Erythroblast (primary cell): ENCODE measurements at regions not wholly inside any gene's neighbourhood (a gene's known extent, or its start where the extent isn't known, plus 50 kb on each side); places are given as distances from the start of the nearest gene placed in this dataset.
A peak's percentile ranks its signal among the peaks of the same experiment; 100 is the strongest.
"Not testable (repeated sequence)": the region's sequence is repeated elsewhere in the genome, so short reads cannot be mapped to it uniquely, and the experiment has no call there.

ENCODE experiments used
- DNase-seq, 2 experiments: peaks; one replicate each; lab custom pipeline; 2025; lab: John Stamatoyannopoulos, UW
- GATA1 ChIP-seq: IDR thresholded peaks from 2 replicates; pipeline ENCODE4 v1.6.1; 2011; ENCODE audit warnings: low read depth, mild to moderate bottlenecking, control low read depth, low read length, moderate library complexity
- POLR2A ChIP-seq: IDR thresholded peaks from 2 replicates; pipeline ENCODE4 v1.6.1; 2011; ENCODE audit warnings: mild to moderate bottlenecking, low read length

DNA sequence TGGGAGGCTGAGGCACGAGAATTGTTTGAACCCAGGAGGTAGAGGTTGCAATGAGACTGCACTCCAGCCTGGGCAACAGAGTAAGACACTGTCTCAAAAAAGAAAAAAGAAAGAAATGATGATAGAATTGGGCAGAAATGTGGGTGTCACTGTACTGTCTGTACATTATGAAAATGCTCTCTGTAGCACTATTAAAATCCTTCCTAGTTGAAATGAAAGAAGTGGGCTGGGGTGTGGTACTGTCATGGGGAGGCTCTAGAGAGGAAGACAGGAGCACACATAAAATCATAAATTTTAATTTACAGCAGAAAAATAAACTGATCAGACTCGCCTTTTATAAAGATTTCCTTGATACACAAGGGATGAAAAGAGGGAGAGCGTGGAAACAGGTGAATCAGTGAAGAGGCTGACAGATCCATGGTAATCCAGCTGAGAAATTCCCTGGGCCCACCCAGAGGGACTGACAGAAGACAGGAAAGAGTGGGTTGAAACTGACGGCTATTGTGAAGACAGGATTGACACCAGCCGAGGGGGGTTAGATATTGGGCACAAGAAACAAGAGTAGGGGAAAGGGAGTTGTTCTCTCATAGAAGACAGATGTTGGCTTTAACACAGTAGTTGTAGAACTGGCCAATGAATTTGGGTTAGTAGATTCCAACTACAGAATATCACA lies 96.4 kb upstream of the ATL2 start:
- no peak for DNase-seq
- TF ChIP-seq POLR2A (no peak), GATA1 (no peak)

DNA sequence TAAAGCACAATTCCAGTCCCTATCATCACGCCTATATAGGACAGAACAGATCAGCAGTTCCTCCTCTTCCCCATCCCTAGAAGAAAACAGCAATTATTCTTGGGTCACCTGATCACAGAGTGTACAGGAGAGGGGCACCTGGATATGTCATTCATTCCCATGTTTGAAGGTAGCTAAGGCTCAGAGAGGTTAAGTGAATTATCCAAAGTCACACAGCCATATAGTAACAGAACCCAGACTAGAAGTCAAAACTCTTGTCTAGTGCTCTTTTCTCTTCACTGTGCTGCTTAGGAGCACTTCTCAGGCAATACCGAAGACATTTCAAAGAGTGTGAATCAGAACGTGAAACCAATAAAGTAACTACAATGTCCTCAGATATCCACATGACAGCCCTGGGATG lies 93.0 kb upstream of the ATL2 start:
- no peak for DNase-seq
- TF ChIP-seq GATA1 (no peak), POLR2A (no peak)

DNA sequence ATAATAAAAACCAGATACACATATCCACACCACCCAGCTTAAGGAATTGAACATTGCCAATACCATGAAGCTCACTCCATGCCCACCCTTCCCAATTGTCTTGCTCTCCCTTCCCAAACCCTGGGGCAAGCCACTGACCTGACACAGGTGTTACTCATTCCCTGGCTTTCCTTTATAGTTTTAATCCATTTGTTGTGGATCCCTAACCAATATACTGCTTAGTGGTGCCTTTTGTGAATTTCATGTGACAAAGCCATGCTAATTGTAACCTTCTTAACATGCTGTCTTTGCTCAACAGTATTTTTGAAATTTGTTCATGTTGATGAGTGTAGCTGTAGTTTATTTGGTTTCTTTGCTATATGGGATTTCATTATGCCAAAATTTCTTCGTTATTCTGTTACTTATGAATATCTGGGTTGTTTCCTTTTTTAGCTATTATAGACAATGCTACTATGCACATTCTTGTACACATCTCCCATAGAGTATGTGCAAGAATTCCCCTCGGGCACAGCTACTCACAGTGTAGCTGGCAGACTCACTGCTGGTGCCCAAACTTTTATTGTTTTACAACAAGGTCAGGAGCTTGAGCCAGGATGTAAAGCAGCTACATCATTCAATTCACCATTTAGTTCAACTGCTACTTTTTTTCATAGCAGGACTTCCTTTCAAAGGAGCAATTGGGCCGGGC lies 90.8 kb upstream of the ATL2 start:
- TF ChIP-seq POLR2A, result no peak
- no peak for TF ChIP-seq GATA1
- no peak for DNase-seq

DNA sequence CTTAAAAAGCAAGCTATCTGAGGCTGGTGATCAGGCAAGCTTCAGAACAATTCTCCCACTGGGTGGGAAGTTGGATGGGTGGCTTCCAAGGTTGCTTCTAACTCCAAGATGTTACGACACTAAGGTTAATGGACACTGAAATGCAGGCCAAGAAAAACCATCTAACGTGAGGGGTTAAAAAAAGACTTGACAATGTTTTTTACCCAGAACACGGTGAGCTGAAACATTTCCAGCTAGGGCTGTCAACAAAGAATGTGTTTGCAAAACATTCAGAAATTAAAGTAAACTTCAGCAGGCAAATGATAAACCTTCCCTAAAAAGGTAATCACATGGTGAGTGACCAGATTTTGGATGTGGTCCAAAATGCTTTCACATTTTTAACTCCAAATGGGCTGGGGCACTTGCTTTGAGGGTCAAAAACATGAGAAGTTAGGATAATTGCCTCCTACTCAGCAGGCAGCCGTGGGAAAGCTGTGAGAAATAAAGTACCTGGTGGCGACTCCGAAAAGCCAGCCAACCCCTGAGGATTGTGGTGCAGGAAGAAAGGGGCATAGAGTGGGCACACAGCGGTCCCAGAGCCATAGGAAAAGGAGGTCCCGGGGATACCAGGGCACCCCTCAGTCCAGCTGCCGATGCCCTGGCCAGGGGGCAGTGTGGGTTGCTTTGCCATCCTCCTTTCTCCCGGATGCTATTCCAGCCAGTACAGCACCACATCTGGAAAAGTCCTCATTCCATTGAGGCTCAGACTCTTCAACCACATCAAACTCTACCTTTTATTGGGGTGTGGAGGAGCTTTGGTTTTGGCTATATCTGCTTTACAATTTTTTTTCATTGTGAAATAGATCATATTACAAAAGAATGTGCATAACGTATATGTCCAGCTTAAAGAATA lies 90.0 kb upstream of the ATL2 start:
- no peak for TF ChIP-seq GATA1
- DNase-seq, result no peak

DNA sequence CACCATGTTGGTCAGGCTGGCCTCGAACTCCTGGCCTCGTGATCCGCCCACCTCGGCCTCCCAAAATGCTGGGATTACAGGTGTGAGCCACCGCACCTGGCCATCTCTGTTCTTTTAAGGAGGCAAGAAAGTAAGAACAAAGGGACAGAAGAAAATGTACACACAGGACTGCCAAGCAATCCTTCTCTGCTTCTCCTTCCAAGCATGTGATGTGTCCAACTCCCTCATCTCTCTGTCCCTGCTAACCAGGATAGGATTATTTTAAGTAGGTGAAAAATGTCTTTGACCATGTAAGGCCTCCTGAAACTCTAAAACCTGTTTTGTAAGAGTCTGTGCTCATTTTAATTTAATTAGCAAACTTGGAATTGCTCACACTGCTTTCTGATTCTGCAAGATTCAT lies 89.3 kb upstream of the ATL2 start:
- TF ChIP-seq POLR2A (no peak), GATA1 (no peak)
- DNase-seq, result no peak

DNA sequence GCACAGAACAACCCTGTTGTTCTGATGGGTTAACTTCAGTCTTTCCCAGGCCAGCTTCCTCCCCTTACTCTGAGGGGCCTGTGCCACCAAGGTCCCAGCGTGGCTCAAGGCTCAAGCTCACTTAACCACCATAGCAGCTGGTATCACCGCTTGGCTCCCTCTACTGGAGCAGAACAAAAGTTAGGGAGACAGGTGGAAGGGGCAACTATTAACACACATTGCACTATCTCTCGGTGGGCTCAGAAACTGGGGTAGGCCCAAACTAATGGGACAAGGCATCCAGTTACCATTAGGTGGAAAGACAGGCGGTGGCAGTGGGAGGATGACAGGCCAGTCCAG lies 88.7 kb upstream of the ATL2 start:
- peak; percentile 55 to 57 for DNase-seq
- TF ChIP-seq POLR2A, result no peak
- no peak for TF ChIP-seq GATA1

DNA sequence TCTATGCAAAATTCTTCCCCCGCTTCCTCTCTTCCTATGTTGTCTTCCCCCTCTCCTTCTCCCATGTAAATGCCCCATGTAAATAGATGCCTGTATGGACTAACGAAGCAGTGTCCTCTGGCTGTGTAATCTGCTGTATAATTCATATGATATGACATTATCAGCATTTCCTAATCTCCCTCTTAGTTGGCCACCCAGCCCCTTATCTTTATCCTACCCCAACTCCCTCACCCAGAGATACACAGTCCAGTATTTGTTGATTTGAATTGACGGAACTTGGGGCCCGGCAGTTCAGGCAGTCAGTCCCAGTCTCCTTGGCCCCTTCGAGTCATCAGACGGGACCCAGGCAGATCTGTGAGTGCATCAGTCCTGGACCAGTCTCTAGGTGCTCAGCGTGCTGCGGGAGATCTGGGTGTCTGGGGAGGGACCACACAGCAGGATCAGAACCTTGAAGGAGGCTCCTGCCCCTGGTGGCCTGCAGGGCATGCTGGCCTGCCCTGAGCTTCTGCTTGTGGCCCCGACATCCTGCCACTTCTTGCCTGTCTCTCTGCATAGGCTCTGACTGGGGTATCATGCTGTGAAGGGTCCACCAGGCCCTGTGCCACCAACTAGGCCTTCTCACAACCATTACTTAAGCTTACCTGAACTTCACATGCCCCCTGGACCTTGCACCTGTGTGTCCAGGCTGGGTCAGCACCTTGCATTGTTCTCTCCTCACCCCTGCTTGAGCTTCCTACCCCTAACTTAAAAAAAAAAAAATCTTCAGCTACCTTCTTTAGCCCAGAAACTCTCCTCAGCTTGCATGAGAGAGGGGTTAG lies 88.1 kb upstream of the ATL2 start:
- TF ChIP-seq GATA1 (no peak), POLR2A (no peak)
- peak in 1 of 2 experiments; percentile 31 for DNase-seq

DNA sequence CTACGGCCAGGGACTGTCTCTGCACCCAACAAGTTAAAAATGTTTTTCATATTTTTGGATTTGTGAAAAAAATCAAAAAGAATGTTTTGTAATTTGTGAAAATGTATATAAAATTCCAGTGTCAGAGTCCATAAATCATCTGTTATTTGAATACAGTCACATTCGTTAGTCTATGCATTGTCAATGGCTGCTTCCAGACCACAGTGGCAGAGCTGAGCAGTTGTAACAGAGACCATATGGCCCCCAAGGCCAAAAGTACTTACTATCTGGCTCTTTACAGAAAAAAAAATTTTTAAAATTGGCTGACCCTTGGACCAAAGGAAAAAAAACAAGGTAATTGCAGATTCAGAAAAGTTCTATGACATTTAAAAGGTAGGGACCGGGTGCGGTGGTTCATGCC lies 86.7 kb upstream of the ATL2 start:
- no peak for TF ChIP-seq GATA1
- no peak for TF ChIP-seq POLR2A
- DNase-seq, result no peak

DNA sequence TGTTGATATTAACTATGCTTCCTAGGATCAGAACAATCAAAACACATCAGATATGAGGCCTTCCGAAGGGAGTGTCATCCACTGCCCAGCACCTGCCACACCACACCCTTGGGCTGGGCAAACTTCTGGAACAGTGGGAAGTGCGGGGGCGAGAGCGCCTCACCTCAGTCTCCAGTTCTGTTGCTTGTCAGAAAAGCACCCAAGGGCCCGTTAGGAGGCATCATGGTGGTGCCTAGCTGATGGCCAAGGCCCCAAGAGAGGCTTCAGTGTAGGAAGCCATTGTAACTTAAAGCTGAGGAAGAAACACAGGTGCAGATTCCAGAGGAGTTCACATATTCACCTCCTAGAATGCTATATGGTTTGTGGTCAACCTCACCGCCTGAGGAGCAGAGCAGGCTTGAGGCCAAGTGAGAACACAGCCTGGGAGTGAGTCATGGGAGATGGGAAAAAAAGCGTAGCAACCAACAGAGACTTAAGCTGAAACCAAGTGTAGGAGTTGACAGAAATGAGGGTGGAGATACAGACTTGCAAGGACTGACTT lies 85.1 kb upstream of the ATL2 start:
- TF ChIP-seq GATA1 (no peak), POLR2A (no peak)
- peak in 1 of 2 experiments; percentile 17 for DNase-seq

DNA sequence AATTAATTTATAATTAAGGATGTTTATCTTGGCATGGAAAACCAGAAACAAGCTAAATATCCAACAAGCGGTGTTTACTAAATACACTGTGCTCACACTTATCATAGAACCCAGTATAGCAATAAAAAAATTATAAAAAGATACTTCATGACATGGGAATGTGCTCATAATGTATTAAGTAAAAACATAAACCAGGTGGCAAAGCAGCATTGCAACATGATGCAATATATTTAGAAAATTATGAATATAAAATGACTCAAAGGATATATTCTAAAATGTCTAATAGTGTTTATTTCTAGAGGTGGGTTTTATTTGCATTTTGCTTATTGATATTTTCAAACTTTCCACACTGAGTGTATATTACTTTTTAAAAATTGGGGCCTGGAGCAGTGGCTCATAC lies 84.4 kb upstream of the ATL2 start:
- TF ChIP-seq POLR2A (no peak), GATA1 (no peak)
- DNase-seq, result no peak

DNA sequence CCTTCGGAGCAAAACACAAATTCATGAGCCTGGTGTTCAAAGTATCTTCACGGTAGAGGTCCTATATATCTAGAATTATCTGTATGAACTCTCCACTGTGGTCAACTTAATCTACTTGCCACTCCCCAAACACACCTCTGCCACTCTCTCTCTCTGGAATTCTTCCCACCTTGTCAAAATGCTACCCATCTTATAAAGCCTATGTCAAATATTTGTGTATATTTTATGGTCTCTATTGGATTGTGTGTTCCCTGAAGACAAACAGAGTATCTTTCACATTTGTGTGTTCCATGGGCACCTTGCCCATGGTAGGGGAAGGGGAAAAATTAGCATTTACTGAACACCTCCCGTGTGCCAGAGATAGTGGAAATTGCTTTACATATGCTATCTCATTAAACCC lies 83.2 kb upstream of the ATL2 start:
- no peak for DNase-seq
- TF ChIP-seq POLR2A, result no peak
- no peak for TF ChIP-seq GATA1

DNA sequence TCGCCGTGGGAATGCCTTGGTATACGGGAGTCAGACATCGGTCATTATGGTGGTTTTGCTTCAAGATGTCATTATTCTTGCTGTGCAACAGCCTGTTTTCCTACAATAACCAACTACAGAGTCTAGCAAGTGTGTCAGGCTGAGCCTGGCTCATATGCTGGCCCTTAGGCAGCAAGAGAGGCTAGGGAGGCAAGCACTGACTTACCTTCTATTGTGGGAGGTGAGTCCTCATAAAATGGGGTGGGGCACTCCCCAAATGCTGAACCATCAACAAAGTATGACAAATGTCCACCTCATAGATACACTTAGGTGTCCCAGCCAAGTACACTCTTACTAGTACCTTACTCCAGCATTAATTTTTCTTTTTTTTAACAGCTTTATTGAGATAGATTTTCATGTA lies 77.0 kb upstream of the ATL2 start:
- DNase-seq, result no peak
- TF ChIP-seq POLR2A (no peak), GATA1 (no peak)

DNA sequence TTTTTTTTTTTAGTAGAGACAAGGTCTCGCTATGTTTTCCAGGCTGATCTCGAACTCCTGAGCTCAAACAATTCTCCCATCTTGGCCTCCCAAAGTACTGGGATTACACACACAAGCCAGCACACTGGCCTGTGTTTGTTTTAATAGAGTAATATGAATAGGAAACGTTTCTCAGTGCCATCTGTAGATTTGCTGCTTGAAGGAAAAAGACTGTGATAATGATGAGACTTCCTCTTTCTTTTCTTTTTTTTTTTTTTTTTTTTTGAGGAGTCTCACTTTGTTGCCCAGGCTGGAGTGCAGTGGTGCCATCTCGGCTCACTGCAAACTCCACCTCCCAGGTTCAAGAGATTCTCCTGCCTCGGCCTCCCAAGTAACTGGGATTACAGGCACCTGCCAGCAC lies 74.7 kb upstream of the ATL2 start:
- DNase-seq, result not testable (repeated sequence)
